ENCODE measurements at regions not wholly inside any gene's neighbourhood (a gene's known extent, or its start where the extent isn't known, plus 50 kb on each side); places are given as distances from the start of the nearest gene placed in this dataset.

GRCh38 chr12:92339198-92339821 is 193.7 kb upstream of the BTG1 start:
- DNase-seq = no peak

GRCh38 chr12:92338671-92339070 is 193.0 kb upstream of the BTG1 start:
- DNase-seq = no peak

GRCh38 chr12:92338102-92338501 is 192.5 kb upstream of the BTG1 start:
- DNase-seq = no peak

GRCh38 chr12:92337128-92337527 is 191.5 kb upstream of the BTG1 start:
- no peak for DNase-seq

- DNase-seq = no peak
Measured at GRCh38 chr12:92336641-92337040, 191.0 kb upstream of the BTG1 start.

- no peak for DNase-seq
Measured at GRCh38 chr12:92335831-92336230, 190.2 kb upstream of the BTG1 start.

GRCh38 chr12:92334552-92334951 is 188.9 kb upstream of the BTG1 start:
- no peak for DNase-seq

- DNase-seq = no peak
Measured at GRCh38 chr12:92332552-92332951, 186.9 kb upstream of the BTG1 start.

- DNase-seq = no peak
Measured at GRCh38 chr12:92331383-92331782, 185.7 kb upstream of the BTG1 start.

GRCh38 chr12:92330654-92331053 is 185.0 kb upstream of the BTG1 start:
- DNase-seq = no peak

GRCh38 chr12:92326877-92327276 is 181.2 kb upstream of the BTG1 start:
- DNase-seq = no peak

GRCh38 chr12:92324849-92325500 is 179.3 kb upstream of the BTG1 start:
- no peak for DNase-seq

- no peak for DNase-seq
Measured at GRCh38 chr12:92312463-92312964, 166.9 kb upstream of the BTG1 start.

- DNase-seq = no peak
Measured at GRCh38 chr12:92304371-92305055, 158.9 kb upstream of the BTG1 start.

GRCh38 chr12:92302041-92302829 is 156.6 kb upstream of the BTG1 start:
- no peak for DNase-seq

- DNase-seq = no peak
Measured at GRCh38 chr12:92301356-92301755, 155.7 kb upstream of the BTG1 start.

- DNase-seq = no peak
Measured at GRCh38 chr12:92300777-92301176, 155.1 kb upstream of the BTG1 start.

- no peak for DNase-seq
Measured at GRCh38 chr12:92299744-92300143, 154.1 kb upstream of the BTG1 start.

- no peak for DNase-seq
Measured at GRCh38 chr12:92299344-92299743, 153.7 kb upstream of the BTG1 start.

- no peak for DNase-seq
Measured at GRCh38 chr12:92297932-92298696, 152.5 kb upstream of the BTG1 start.

- no peak for DNase-seq
Measured at GRCh38 chr12:92297405-92297804, 151.8 kb upstream of the BTG1 start.

- DNase-seq = no peak
Measured at GRCh38 chr12:92295523-92295922, 149.9 kb upstream of the BTG1 start.

Measured in activated naive CD4-positive, alpha-beta T cell (primary cell).